OCI-LY7 (cell line): ENCODE measurements at regions not wholly inside any gene's neighbourhood (a gene's known extent, or its start where the extent isn't known, plus 50 kb on each side); places are given as distances from the start of the nearest gene placed in this dataset.

Source experiments
- BruUV-seq: library from RNA; stranded (reverse); fragments of 400-500 nt; replicated peaks from 2 replicates; lab custom pipeline; 2021; lab: Mats Ljungman, UMichigan
- CTCF ChIA-PET: fragments of 300-600 bp; sonication (Branson Sonifier 250); formaldehyde crosslinking; loops from one replicate; lab custom pipeline; 2022; ENCODE audit warnings: antibody characterized with exemption; ENCODE audit not compliant: unreplicated experiment; lab: Charles Lee
- POLR2A ChIA-PET: fragments of 300-600 bp; sonication (Branson Sonifier 250); formaldehyde crosslinking; loops from one replicate; lab custom pipeline; 2022; ENCODE audit warnings: antibody characterized with exemption; lab: Charles Lee
- DNase-seq: peaks from one replicate; pipeline ENCODE4 v3.0.0-alpha.2; 2015; ENCODE audit warnings: low spot score
- H2AFZ ChIP-seq: fragments of 200-600 bp; sonication (generic), shearing (Covaris generic); 2 replicates; pipeline ENCODE4 v1.6.1; 2014; ENCODE audit warnings: mild to moderate bottlenecking, antibody characterized with exemption, low read length, moderate library complexity
- H3K27ac ChIP-seq: fragments of 200-600 bp; sonication (generic); 2 replicates; pipeline ENCODE4 v1.5.1; 2014; ENCODE audit warnings: mixed run types, low read depth, mild to moderate bottlenecking, moderate library complexity, low read length, inconsistent platforms; ENCODE audit not compliant: poor library complexity, severe bottlenecking
- H3K36me3 ChIP-seq: fragments of 200-600 bp; sonication (generic); 2 replicates; pipeline ENCODE4 v1.6.1; 2014; ENCODE audit warnings: mild to moderate bottlenecking, antibody characterized with exemption, low read length, moderate library complexity, mixed read lengths; ENCODE audit not compliant: insufficient read depth
- H3K4me1 ChIP-seq: fragments of 200-600 bp; sonication (generic); 2 replicates; pipeline ENCODE4 v1.5.1; 2014; ENCODE audit warnings: mild to moderate bottlenecking, low read length; ENCODE audit not compliant: insufficient read depth, poor library complexity, severe bottlenecking
- H3K4me2 ChIP-seq: fragments of 200-600 bp; sonication (generic); 2 replicates; pipeline ENCODE4 v1.6.1; 2014; ENCODE audit warnings: mild to moderate bottlenecking, low read length
- H3K4me3 ChIP-seq: fragments of 200-600 bp; sonication (generic); 2 replicates; pipeline ENCODE4 v1.5.1; 2014; ENCODE audit warnings: mild to moderate bottlenecking, low read depth, low read length; ENCODE audit not compliant: poor library complexity, severe bottlenecking
- H3K79me2 ChIP-seq: fragments of 200-600 bp; sonication (generic); 2 replicates; pipeline ENCODE4 v1.6.1; 2016; ENCODE audit warnings: low read depth, mild to moderate bottlenecking, low read length, moderate library complexity, mixed read lengths; ENCODE audit not compliant: insufficient read depth
- H3K9me2 ChIP-seq: fragments of 200-600 bp; sonication (generic); 2 replicates; pipeline ENCODE4 v1.6.1; 2016; ENCODE audit warnings: mild to moderate bottlenecking, low read length, mixed read lengths; ENCODE audit not compliant: insufficient read depth
- H3K9me3 ChIP-seq: fragments of 200-600 bp; sonication (generic); 2 replicates; pipeline ENCODE4 v1.6.1; 2014; ENCODE audit warnings: mild to moderate bottlenecking, mixed run types, low read length, mixed read lengths
- H4K20me1 ChIP-seq: fragments of 200-600 bp; sonication (generic); 2 replicates; pipeline ENCODE4 v1.6.1; 2014; ENCODE audit warnings: mild to moderate bottlenecking, antibody characterized with exemption, low read length, moderate library complexity, mixed read lengths; ENCODE audit not compliant: insufficient read depth
- CTCF ChIP-seq: fragments of 200-600 bp; sonication (generic); conservative IDR thresholded peaks from 2 replicates; pipeline ENCODE4 v1.5.1; 2014; ENCODE audit warnings: mild to moderate bottlenecking, antibody characterized with exemption, low read length, moderate library complexity, mixed read lengths
- EZH2phosphoT487 ChIP-seq: fragments of 200-600 bp; sonication (generic); IDR thresholded peaks from 2 replicates; pipeline ENCODE4 v1.6.1; 2018; ENCODE audit warnings: low read depth, borderline replicate concordance, mild to moderate bottlenecking, mixed run types, antibody characterized with exemption, low read length, moderate library complexity, mixed read lengths
- intact Hi-C: fragments of 100-400 bp; cut with micrococcal nuclease; formaldehyde crosslinking; loops from one replicate; pipeline ENCODE4 v1.10.0; 2022; ENCODE audit not compliant: unreplicated experiment

GRCh38 chr4:140240237-140240636 lies 86.3 kb upstream of the MAML3 start:
- DNase-seq: no peak
- Histone ChIP-seq H3K4me2 (no peak overlapping the region), H3K79me2 (no peaks in the 10 kb centered on the region), H4K20me1 (no peaks in the 10 kb centered on the region), H3K4me1 (peaks cover 29% of the 10 kb centered on the region), H2AFZ (no peak overlapping the region), H3K36me3 (no peaks in the 10 kb centered on the region), H3K27ac (no peak overlapping the region), H3K9me3 (no peaks in the 10 kb centered on the region), H3K4me3 (no peak overlapping the region), H3K9me2 (no peaks in the 10 kb centered on the region)
- BruUV-seq: no TSS peak
- POLR2A ChIA-PET: no interaction called here
- intact Hi-C loops: no loop called here
- TF ChIP-seq CTCF (no peak), EZH2phosphoT487 (no peak)
- CTCF ChIA-PET: no interaction called here

DNA sequence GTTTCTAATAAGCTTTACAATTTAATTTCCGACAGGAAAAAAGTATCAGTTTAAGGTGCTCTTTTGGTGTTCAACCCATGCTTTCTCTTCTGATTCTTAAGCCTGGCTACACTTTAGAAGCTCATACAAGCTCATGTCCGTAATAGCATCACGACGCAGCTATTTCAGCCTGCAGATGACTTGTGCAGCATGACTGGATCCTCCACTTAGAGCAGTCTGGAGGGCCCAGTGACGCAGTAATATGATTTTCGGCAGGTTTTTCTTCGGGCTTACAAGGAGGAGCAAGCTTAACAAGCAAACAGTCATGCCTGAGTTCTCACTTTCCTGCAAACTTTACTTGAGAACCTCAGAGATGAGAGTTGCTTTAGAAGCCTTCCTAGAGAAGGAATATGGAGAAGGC lies 85.3 kb upstream of the MAML3 start:
- Histone ChIP-seq H3K4me2 (no peak overlapping the region), H3K9me2 (no peaks in the 10 kb centered on the region), H4K20me1 (no peaks in the 10 kb centered on the region), H3K79me2 (no peaks in the 10 kb centered on the region), H3K9me3 (no peaks in the 10 kb centered on the region), H3K36me3 (no peaks in the 10 kb centered on the region), H3K27ac (no peak overlapping the region), H3K4me3 (no peak overlapping the region), H3K4me1 (peaks cover 29% of the 10 kb centered on the region), H2AFZ (no peak overlapping the region)
- CTCF ChIA-PET: no interaction called here
- no TSS peak for BruUV-seq
- TF ChIP-seq EZH2phosphoT487: no peak
- no peak for TF ChIP-seq CTCF
- DNase-seq: no peak
- intact Hi-C loops: no loop called here
- POLR2A ChIA-PET: interaction anchor here (1.0 kb wide), 1 partner anchor 9 kb away, joined by 4 read pairs; no protein-coding TSS in a partner anchor

DNA sequence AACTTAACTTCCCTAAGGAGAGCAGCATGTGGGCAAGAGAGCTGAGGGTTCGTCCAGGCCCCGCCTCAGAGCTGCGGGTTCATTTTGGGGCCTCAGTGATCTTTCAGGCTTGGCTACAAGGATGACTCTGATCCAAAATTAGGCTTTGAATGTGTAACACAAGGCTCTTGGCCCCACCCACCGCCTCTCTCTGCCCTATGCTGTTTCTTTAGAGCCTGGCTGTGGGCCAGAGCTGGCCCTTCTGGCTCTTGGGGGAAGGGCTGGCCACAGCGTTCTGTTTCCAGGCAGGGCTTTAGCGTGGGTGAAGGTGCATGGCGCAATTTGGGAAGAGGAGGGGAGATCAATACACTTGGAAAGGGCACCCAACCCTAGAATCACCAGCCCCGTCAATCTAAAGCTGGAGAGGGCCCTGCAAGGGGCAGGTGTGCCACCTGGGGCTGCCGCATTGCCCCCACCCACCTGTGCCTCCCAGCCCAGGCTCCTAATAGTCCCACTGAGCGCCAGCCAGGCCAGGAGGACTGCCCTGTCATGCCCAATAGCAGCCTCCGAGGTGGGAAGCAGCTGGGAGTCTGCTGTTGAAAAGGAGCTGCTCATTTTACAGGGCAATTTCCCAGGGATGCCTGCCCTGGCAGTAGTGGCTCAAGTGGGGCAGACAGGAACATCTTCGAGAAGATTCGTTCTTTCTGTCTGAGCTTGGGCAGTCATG lies 84.5 kb upstream of the MAML3 start:
- no TSS peak for BruUV-seq
- Histone ChIP-seq H3K27ac (no peak overlapping the region), H2AFZ (0 out of 2 replicates have a peak overlapping the region, but pooled peaks have one; percentile 25)

More for the DNA sequence above, 84.5 kb upstream of the MAML3 start:
- Histone ChIP-seq H4K20me1 (no peaks in the 10 kb centered on the region), H3K4me3 (no peak overlapping the region), H3K9me2 (no peaks in the 10 kb centered on the region), H3K36me3 (no peaks in the 10 kb centered on the region), H3K4me1 (peaks cover 22% of the 10 kb centered on the region), H3K79me2 (no peaks in the 10 kb centered on the region), H3K4me2 (no peak overlapping the region), H3K9me3 (no peaks in the 10 kb centered on the region)
- CTCF ChIA-PET: no interaction called here
- TF ChIP-seq EZH2phosphoT487: no peak
- no peak for TF ChIP-seq CTCF
- intact Hi-C loops: no loop called here
- no peak for DNase-seq
- POLR2A ChIA-PET: interaction anchor here (1.0 kb wide), 1 partner anchor 10 kb away, joined by 4 read pairs; no protein-coding TSS in a partner anchor
